ENCODE measurements at regions not wholly inside any gene's neighbourhood (a gene's known extent, or its start where the extent isn't known, plus 50 kb on each side); places are given as distances from the start of the nearest gene placed in this dataset.

GRCh38 chr2:139007130-139007529 is 226.9 kb upstream of the NXPH2 start:
- H3K9me2 ChIP-seq (ENCODE audit: low read depth, low read length) = no peaks in the 10 kb centered on the region
- no peak overlapping the region for H3K4me2 ChIP-seq (ENCODE audit: low read length)
- H3K4me1 ChIP-seq (ENCODE audit: insufficient read depth, low read length, severe bottlenecking) = no peaks in the 10 kb centered on the region
- H3K4me3 ChIP-seq (ENCODE audit: low read depth, low read length, poor library complexity, severe bottlenecking) = no peak overlapping the region
- no peaks in the 10 kb centered on the region for H3F3A ChIP-seq (ENCODE audit: insufficient read depth, low read length)
- TF ChIP-seq, protein P1, sequence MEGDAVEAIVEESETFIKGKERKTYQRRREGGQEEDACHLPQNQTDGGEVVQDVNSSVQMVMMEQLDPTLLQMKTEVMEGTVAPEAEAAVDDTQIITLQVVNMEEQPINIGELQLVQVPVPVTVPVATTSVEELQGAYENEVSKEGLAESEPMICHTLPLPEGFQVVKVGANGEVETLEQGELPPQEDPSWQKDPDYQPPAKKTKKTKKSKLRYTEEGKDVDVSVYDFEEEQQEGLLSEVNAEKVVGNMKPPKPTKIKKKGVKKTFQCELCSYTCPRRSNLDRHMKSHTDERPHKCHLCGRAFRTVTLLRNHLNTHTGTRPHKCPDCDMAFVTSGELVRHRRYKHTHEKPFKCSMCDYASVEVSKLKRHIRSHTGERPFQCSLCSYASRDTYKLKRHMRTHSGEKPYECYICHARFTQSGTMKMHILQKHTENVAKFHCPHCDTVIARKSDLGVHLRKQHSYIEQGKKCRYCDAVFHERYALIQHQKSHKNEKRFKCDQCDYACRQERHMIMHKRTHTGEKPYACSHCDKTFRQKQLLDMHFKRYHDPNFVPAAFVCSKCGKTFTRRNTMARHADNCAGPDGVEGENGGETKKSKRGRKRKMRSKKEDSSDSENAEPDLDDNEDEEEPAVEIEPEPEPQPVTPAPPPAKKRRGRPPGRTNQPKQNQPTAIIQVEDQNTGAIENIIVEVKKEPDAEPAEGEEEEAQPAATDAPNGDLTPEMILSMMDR (IDR thresholded peaks at IDR 0.05; ENCODE audit: low read length) = no peak
- TF ChIP-seq EZH2 (IDR thresholded peaks at IDR 0.05; ENCODE audit: borderline replicate concordance, low read length) = no peak
- no peaks in the 10 kb centered on the region for H4K20me1 ChIP-seq (ENCODE audit: insufficient read depth, low read length)
- no peak overlapping the region for H3K27ac ChIP-seq (ENCODE audit: low read depth, low read length, poor library complexity, severe bottlenecking)
- no peaks in the 10 kb centered on the region for H3K27me3 ChIP-seq (ENCODE audit: insufficient read depth, low read length)
- H3K9me3 ChIP-seq (ENCODE audit: low read length) = no peaks in the 10 kb centered on the region
- no peaks in the 10 kb centered on the region for H3K79me2 ChIP-seq (ENCODE audit: insufficient read depth, low read length)
- no peaks in the 10 kb centered on the region for H3K36me3 ChIP-seq (ENCODE audit: insufficient read depth, low read length)
- no peak overlapping the region for H3K9ac ChIP-seq (ENCODE audit: low read length)
- H2AFZ ChIP-seq (ENCODE audit: low read length) = no peak overlapping the region

DNA sequence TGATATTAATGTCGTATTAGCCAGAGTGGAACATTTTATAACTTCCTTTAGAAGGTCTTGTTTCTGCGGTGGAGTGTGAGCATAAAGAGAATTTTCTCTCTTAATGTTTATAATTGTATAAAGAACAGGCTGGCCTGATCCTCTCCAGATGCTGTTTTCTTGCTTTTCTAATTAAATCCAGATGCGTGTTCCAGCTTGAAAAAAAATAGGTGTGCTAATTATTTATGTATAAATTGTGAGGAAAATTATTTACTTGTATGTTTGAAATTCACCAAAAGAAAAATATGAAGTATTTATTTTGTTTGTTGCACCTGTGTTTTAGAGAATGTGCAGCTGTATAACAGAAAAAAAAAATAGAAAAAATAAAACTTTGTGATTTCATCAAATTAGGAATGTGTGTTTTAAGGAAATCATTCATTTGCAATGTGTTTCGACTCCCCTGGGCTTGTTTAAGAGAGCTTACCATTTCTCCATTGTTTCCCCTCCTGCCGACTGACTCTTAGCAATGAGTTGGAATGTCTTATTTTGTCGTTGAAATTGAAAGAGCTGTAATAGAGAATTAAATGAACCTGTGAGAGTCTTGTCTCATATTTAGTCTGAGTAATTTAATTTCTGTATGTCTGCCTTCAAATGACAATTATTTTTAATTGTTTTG is 220.1 kb upstream of the NXPH2 start:
- no peak overlapping the region for H3K9ac ChIP-seq (ENCODE audit: low read length)
- no peaks in the 10 kb centered on the region for H3K9me2 ChIP-seq (ENCODE audit: low read depth, low read length)
- no peaks in the 10 kb centered on the region for H3K9me3 ChIP-seq (ENCODE audit: low read length)
- no peak for TF ChIP-seq EZH2 (IDR thresholded peaks at IDR 0.05; ENCODE audit: borderline replicate concordance, low read length)
- TF ChIP-seq, protein P1 (IDR thresholded peaks at IDR 0.05; ENCODE audit: low read length) = no peak
- no peaks in the 10 kb centered on the region for H3K36me3 ChIP-seq (ENCODE audit: insufficient read depth, low read length)
- no peaks in the 10 kb centered on the region for H3F3A ChIP-seq (ENCODE audit: insufficient read depth, low read length)
- no peaks in the 10 kb centered on the region for H3K27me3 ChIP-seq (ENCODE audit: insufficient read depth, low read length)
- no peak overlapping the region for H2AFZ ChIP-seq (ENCODE audit: low read length)
- no peak overlapping the region for H3K4me2 ChIP-seq (ENCODE audit: low read length)
- H3K79me2 ChIP-seq (ENCODE audit: insufficient read depth, low read length) = no peaks in the 10 kb centered on the region
- no peak overlapping the region for H3K4me3 ChIP-seq (ENCODE audit: low read depth, low read length, poor library complexity, severe bottlenecking)
- H4K20me1 ChIP-seq (ENCODE audit: insufficient read depth, low read length) = no peaks in the 10 kb centered on the region
- no peaks in the 10 kb centered on the region for H3K4me1 ChIP-seq (ENCODE audit: insufficient read depth, low read length, severe bottlenecking)
- H3K27ac ChIP-seq (ENCODE audit: low read depth, low read length, poor library complexity, severe bottlenecking) = no peak overlapping the region

- no peaks in the 10 kb centered on the region for H3K79me2 ChIP-seq (ENCODE audit: insufficient read depth, low read length)
- H3K4me1 ChIP-seq (ENCODE audit: insufficient read depth, low read length, severe bottlenecking) = no peaks in the 10 kb centered on the region
- no peak overlapping the region for H3K9ac ChIP-seq (ENCODE audit: low read length)
- no peak overlapping the region for H3K4me3 ChIP-seq (ENCODE audit: low read depth, low read length, poor library complexity, severe bottlenecking)
- TF ChIP-seq, protein P1 (IDR thresholded peaks at IDR 0.05; ENCODE audit: low read length) = no peak
- TF ChIP-seq EZH2 (IDR thresholded peaks at IDR 0.05; ENCODE audit: borderline replicate concordance, low read length) = no peak
- H3K9me3 ChIP-seq (ENCODE audit: low read length) = no peaks in the 10 kb centered on the region
- H3K4me2 ChIP-seq (ENCODE audit: low read length) = no peak overlapping the region
- no peaks in the 10 kb centered on the region for H3K9me2 ChIP-seq (ENCODE audit: low read depth, low read length)
- no peaks in the 10 kb centered on the region for H3K27me3 ChIP-seq (ENCODE audit: insufficient read depth, low read length)
- H3K36me3 ChIP-seq (ENCODE audit: insufficient read depth, low read length) = no peaks in the 10 kb centered on the region
- no peaks in the 10 kb centered on the region for H4K20me1 ChIP-seq (ENCODE audit: insufficient read depth, low read length)
- no peak overlapping the region for H2AFZ ChIP-seq (ENCODE audit: low read length)
- no peak overlapping the region for H3K27ac ChIP-seq (ENCODE audit: low read depth, low read length, poor library complexity, severe bottlenecking)
- H3F3A ChIP-seq (ENCODE audit: insufficient read depth, low read length) = no peaks in the 10 kb centered on the region
Observed at GRCh38 chr2:138997856-138998517, 217.8 kb upstream of the NXPH2 start.

Measured in OCI-LY1 (cell line).